Esophagus muscularis mucosa (tissue), 4 donors: ENCODE measurements at regions not wholly inside any gene's neighbourhood (a gene's known extent, or its start where the extent isn't known, plus 50 kb on each side); places are given as distances from the start of the nearest gene placed in this dataset.

Experiments used
- CTCF ChIP-seq, 3 experiments: fragments of 200-600 bp in 2 of 3; fragments of 450-650 bp in 1 of 3; sonication (generic) in 2 of 3; IDR thresholded peaks; one replicate each; pipeline ENCODE4 v1.5.1; 2017 to 2019; ENCODE audit warnings: antibody characterized with exemption in 3 of 3, mild to moderate bottlenecking in 2 of 3, moderate library complexity in 1 of 3
- EP300 ChIP-seq: sonication (generic); formaldehyde crosslinking; IDR thresholded peaks from one replicate; pipeline ENCODE4 v1.6.1; 2017; ENCODE audit warnings: antibody characterized with exemption
- POLR2A ChIP-seq: fragments of 450-650 bp; IDR thresholded peaks from one replicate; pipeline ENCODE4 v1.6.1; 2017; ENCODE audit warnings: antibody characterized with exemption, moderate library complexity, mild to moderate bottlenecking, low read depth
- POLR2AphosphoS5 ChIP-seq, 2 donors: sonication (generic); formaldehyde crosslinking; IDR thresholded peaks; one replicate each; pipeline ENCODE4 v1.6.1; 2017; ENCODE audit warnings: antibody characterized with exemption in 2 of 2

- no peak for TF ChIP-seq CTCF (IDR thresholded peaks at IDR 0.05)
- TF ChIP-seq POLR2AphosphoS5 (IDR thresholded peaks at IDR 0.05): no peak
- no peak for TF ChIP-seq EP300
- TF ChIP-seq POLR2A: no peak
Measured at GRCh38 chr4:123517971-123518370, 121.4 kb downstream of the SPRY1 start.
